HL-60 (cell line): ENCODE measurements at regions not wholly inside any gene's neighbourhood (a gene's known extent, or its start where the extent isn't known, plus 50 kb on each side); places are given as distances from the start of the nearest gene placed in this dataset.

Source experiments
- DNase-seq, 2 experiments: peaks; one replicate each; pipeline ENCODE4 v3.0.0-alpha.2; 2010 to 2020; ENCODE audit warnings: low read depth in 1 of 2, low spot score in 1 of 2
- H3K27ac ChIP-seq: fragments of 250-450 bp; sonication (Bioruptor Pico); replicated peaks from 2 replicates; pipeline ENCODE4 v1.5.1; 2020; ENCODE audit warnings: mild to moderate bottlenecking, moderate library complexity
- H3K27me3 ChIP-seq: fragments of 250-450 bp; sonication (Bioruptor Pico); 2 replicates; pipeline ENCODE4 v1.5.1; 2021; ENCODE audit warnings: mild to moderate bottlenecking, moderate library complexity; ENCODE audit not compliant: insufficient read depth, poor library complexity, severe bottlenecking
- H3K4me3 ChIP-seq: replicated peaks from 2 replicates; pipeline ENCODE4 v1.5.1; 2011; ENCODE audit warnings: mild to moderate bottlenecking, control low read depth, low read length; ENCODE audit not compliant: insufficient read depth
- GABPA ChIP-seq: IDR thresholded peaks from 2 replicates; pipeline ENCODE4 v1.6.1; 2012; ENCODE audit warnings: low read depth
- POLR2AphosphoS5 ChIP-seq: IDR thresholded peaks from 2 replicates; pipeline ENCODE4 v1.6.1; 2012; ENCODE audit warnings: low read depth
- SPI1 ChIP-seq: IDR thresholded peaks from 2 replicates; pipeline ENCODE4 v1.6.1; 2012; ENCODE audit warnings: low read depth, mild to moderate bottlenecking, borderline replicate concordance
- TF ChIP-seq, protein P1 (sequence below): IDR thresholded peaks from 2 replicates; pipeline ENCODE4 v1.6.1; 2012; ENCODE audit warnings: low read depth; ENCODE audit not compliant: insufficient replicate concordance
- TF ChIP-seq, protein P2 (sequence below): IDR thresholded peaks from one replicate; pipeline ENCODE4 v1.5.1; 2011; ENCODE audit warnings: low read length, control low read depth, inconsistent platforms; ENCODE audit not compliant: insufficient read depth

- no peak overlapping the region for H3K4me3 ChIP-seq
- H3K27me3 ChIP-seq, result no peaks in the 10 kb centered on the region
- TF ChIP-seq, protein P1, sequence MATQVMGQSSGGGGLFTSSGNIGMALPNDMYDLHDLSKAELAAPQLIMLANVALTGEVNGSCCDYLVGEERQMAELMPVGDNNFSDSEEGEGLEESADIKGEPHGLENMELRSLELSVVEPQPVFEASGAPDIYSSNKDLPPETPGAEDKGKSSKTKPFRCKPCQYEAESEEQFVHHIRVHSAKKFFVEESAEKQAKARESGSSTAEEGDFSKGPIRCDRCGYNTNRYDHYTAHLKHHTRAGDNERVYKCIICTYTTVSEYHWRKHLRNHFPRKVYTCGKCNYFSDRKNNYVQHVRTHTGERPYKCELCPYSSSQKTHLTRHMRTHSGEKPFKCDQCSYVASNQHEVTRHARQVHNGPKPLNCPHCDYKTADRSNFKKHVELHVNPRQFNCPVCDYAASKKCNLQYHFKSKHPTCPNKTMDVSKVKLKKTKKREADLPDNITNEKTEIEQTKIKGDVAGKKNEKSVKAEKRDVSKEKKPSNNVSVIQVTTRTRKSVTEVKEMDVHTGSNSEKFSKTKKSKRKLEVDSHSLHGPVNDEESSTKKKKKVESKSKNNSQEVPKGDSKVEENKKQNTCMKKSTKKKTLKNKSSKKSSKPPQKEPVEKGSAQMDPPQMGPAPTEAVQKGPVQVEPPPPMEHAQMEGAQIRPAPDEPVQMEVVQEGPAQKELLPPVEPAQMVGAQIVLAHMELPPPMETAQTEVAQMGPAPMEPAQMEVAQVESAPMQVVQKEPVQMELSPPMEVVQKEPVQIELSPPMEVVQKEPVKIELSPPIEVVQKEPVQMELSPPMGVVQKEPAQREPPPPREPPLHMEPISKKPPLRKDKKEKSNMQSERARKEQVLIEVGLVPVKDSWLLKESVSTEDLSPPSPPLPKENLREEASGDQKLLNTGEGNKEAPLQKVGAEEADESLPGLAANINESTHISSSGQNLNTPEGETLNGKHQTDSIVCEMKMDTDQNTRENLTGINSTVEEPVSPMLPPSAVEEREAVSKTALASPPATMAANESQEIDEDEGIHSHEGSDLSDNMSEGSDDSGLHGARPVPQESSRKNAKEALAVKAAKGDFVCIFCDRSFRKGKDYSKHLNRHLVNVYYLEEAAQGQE, result no peak
- TF ChIP-seq, protein P2, sequence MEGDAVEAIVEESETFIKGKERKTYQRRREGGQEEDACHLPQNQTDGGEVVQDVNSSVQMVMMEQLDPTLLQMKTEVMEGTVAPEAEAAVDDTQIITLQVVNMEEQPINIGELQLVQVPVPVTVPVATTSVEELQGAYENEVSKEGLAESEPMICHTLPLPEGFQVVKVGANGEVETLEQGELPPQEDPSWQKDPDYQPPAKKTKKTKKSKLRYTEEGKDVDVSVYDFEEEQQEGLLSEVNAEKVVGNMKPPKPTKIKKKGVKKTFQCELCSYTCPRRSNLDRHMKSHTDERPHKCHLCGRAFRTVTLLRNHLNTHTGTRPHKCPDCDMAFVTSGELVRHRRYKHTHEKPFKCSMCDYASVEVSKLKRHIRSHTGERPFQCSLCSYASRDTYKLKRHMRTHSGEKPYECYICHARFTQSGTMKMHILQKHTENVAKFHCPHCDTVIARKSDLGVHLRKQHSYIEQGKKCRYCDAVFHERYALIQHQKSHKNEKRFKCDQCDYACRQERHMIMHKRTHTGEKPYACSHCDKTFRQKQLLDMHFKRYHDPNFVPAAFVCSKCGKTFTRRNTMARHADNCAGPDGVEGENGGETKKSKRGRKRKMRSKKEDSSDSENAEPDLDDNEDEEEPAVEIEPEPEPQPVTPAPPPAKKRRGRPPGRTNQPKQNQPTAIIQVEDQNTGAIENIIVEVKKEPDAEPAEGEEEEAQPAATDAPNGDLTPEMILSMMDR, result no peak
- TF ChIP-seq GABPA (no peak), SPI1 (no peak), POLR2AphosphoS5 (no peak)
- DNase-seq, result no peak
- no peak overlapping the region for H3K27ac ChIP-seq
Measured at GRCh38 chr12:115121053-115121452, 437.1 kb upstream of the TBX3 start.

DNA sequence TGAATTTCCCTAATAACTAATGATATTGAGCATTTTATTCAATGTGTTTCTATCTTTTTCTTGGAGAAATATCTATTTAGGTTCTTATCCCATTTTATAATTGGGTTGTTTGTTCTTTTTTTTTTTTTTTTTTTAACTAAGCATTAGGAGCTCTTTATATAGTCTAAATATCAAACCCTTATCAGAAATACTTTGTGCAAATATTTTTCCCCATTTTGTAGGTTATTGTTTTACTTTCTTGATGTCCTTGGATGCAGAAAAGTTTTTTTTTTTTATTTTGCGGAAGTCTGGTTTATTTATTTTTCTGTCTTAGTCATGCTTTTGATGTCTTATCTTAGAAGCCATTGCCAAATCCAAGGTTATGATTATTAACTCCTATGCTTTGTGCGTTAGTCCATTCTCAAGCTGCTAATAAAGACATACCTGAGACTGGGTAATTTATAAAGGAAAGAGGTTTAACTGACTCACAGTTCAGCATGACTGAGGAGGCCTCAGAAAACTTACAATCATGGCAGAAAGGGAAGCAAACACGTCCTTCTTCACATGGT is 434.3 kb upstream of the TBX3 start:
- H3K27me3 ChIP-seq, result no peaks in the 10 kb centered on the region
- H3K4me3 ChIP-seq, result no peak overlapping the region
- DNase-seq, result no peak
- TF ChIP-seq, protein P2, result no peak
- TF ChIP-seq POLR2AphosphoS5, result no peak
- no peak for TF ChIP-seq SPI1
- TF ChIP-seq, protein P1, result no peak
- no peak for TF ChIP-seq GABPA
- H3K27ac ChIP-seq, result no peak overlapping the region

DNA sequence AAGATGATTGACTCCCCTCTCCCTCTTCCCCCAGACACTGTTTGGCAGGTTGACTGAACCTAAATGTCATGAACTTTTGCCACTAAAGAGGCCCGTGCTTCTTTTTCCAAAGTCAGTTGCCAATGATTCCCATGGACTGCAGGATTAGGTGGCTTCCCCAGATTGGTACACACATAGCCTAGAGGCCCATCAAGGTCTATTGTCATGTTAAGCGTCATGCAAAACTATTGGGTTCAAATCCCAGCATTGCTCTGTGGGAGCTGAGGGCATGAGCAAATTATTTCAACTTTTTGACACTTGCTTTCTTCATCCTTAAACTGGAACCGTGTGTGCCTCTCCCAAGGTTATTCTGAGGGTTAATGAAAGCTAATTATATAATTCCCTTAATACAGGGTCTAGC is 430.2 kb upstream of the TBX3 start:
- H3K27me3 ChIP-seq, result no peaks in the 10 kb centered on the region
- no peak for DNase-seq
- no peak overlapping the region for H3K4me3 ChIP-seq
- TF ChIP-seq GABPA (no peak), POLR2AphosphoS5 (no peak), SPI1 (no peak)
- TF ChIP-seq, protein P2, result no peak
- TF ChIP-seq, protein P1, result no peak
- no peak overlapping the region for H3K27ac ChIP-seq
